ENCODE measurements at regions not wholly inside any gene's neighbourhood (a gene's known extent, or its start where the extent isn't known, plus 50 kb on each side); places are given as distances from the start of the nearest gene placed in this dataset.

- Mint-ChIP-seq H3K9me3 (ENCODE audit: low read depth) (peaks cover 3% of the 10 kb centered on the region), H3K4me1 (ENCODE audit: low read depth) (peaks cover 31% of the 10 kb centered on the region), H3K27ac (ENCODE audit: unreplicated experiment) (peak overlapping the region; percentile 87), H3K27me3 (ENCODE audit: low read depth) (no peaks in the 10 kb centered on the region), H3K36me3 (ENCODE audit: low read depth) (peaks cover 2% of the 10 kb centered on the region), H3K4me3 (ENCODE audit: unreplicated experiment) (no peak overlapping the region)
- no peak for TF ChIP-seq CTCF (IDR thresholded peaks at IDR 0.05)
- DNase-seq (ENCODE audit: low spot score), result no peak
Measured at GRCh38 chr16:79703066-79703465, 102.5 kb upstream of the MAF start.

- TF ChIP-seq CTCF (IDR thresholded peaks at IDR 0.05), result no peak
- Mint-ChIP-seq H3K4me1 (ENCODE audit: low read depth) (peaks cover 20% of the 10 kb centered on the region), H3K27ac (ENCODE audit: unreplicated experiment) (no peak overlapping the region), H3K4me3 (ENCODE audit: unreplicated experiment) (no peak overlapping the region), H3K27me3 (ENCODE audit: low read depth) (no peaks in the 10 kb centered on the region), H3K9me3 (ENCODE audit: low read depth) (peaks cover 13% of the 10 kb centered on the region), H3K36me3 (ENCODE audit: low read depth) (peaks cover 2% of the 10 kb centered on the region)
- no peak for DNase-seq (ENCODE audit: low spot score)
Measured at GRCh38 chr16:79698341-79698753, 97.8 kb upstream of the MAF start.

GRCh38 chr16:79697562-79698112 lies 97.1 kb upstream of the MAF start:
- Mint-ChIP-seq H3K4me1 (ENCODE audit: low read depth) (peaks cover 14% of the 10 kb centered on the region), H3K4me3 (ENCODE audit: unreplicated experiment) (no peak overlapping the region), H3K27me3 (ENCODE audit: low read depth) (no peaks in the 10 kb centered on the region), H3K36me3 (ENCODE audit: low read depth) (no peaks in the 10 kb centered on the region), H3K27ac (ENCODE audit: unreplicated experiment) (no peak overlapping the region), H3K9me3 (ENCODE audit: low read depth) (peaks cover 12% of the 10 kb centered on the region)
- TF ChIP-seq CTCF (IDR thresholded peaks at IDR 0.05), result no peak
- DNase-seq (ENCODE audit: low spot score), result no peak

- Mint-ChIP-seq H3K9me3 (ENCODE audit: low read depth) (peaks cover 15% of the 10 kb centered on the region), H3K36me3 (ENCODE audit: low read depth) (no peaks in the 10 kb centered on the region), H3K27ac (ENCODE audit: unreplicated experiment) (no peak overlapping the region), H3K4me3 (ENCODE audit: unreplicated experiment) (no peak overlapping the region), H3K27me3 (ENCODE audit: low read depth) (no peaks in the 10 kb centered on the region), H3K4me1 (ENCODE audit: low read depth) (peaks cover 24% of the 10 kb centered on the region)
- no peak for DNase-seq (ENCODE audit: low spot score)
- TF ChIP-seq CTCF (IDR thresholded peaks at IDR 0.05), result no peak
Measured at GRCh38 chr16:79691007-79691406, 90.5 kb upstream of the MAF start.

GRCh38 chr16:79690159-79690558 lies 89.6 kb upstream of the MAF start:
- Mint-ChIP-seq H3K27ac (ENCODE audit: unreplicated experiment) (no peak overlapping the region), H3K9me3 (ENCODE audit: low read depth) (peaks cover 17% of the 10 kb centered on the region), H3K36me3 (ENCODE audit: low read depth) (no peaks in the 10 kb centered on the region), H3K27me3 (ENCODE audit: low read depth) (no peaks in the 10 kb centered on the region), H3K4me3 (ENCODE audit: unreplicated experiment) (no peak overlapping the region), H3K4me1 (ENCODE audit: low read depth) (peaks cover 24% of the 10 kb centered on the region)
- TF ChIP-seq CTCF (IDR thresholded peaks at IDR 0.05), result no peak
- DNase-seq (ENCODE audit: low spot score), result no peak
